ENCODE measurements at regions not wholly inside any gene's neighbourhood (a gene's known extent, or its start where the extent isn't known, plus 50 kb on each side); places are given as distances from the start of the nearest gene placed in this dataset.

DNA sequence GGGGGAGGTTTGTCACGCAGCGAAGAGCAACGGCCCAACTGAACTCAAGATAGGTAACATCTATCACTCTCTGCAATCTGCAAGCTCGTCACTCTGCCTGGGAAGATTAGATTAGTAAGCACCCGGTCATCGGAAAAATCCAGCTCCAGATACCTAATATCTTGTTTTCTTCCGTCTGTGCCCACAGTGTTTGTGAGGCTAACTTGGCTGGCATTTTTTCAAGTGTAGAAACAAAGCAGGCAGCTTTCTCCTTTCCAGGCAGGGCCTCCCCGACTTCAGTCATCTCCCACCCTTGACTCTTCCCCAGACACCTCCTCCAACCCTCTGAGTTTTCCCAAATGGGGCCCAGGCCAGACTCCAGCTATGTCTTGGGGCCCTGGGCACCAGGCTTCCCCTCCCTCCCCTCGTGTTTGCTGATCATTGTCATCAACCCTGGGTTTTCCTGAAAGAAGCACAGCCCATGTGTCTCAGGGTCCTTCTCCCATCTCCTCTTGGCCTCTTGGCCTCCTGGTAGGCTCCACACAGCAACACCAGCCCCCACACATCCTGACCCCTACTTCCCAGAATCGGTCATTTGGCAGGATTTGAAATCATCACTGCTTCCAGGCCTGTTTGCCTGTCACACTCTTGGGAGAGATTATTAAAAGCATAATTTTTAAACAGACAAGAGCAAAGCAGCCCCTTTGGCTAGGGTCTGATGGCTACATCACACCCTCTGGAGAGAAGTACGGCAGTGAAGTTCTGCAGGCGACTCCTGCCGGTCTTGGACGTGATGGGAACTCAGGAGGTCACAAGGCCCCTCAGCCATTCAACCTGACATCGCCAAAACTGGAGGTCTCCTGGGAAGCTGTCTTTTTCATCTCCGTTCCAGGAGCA is 144.9 kb upstream of the ID2 start:
- peaks cover 2% of the 10 kb centered on the region; the same call in 1 of the 2 replicates for H3F3A ChIP-seq (ENCODE audit: low read depth)
- no peaks in the 10 kb centered on the region for H4K20me1 ChIP-seq (ENCODE audit: insufficient read depth, low read length, poor library complexity, severe bottlenecking)
- TF ChIP-seq EZH2phosphoT487 (IDR thresholded peaks at IDR 0.05; ENCODE audit: borderline replicate concordance) (no peak), CTCF (conservative IDR thresholded peaks at IDR 0.05; ENCODE audit: low read length) (no peak)
- H3K9me2 ChIP-seq (replicated peaks; ENCODE audit: low read depth, low read length): no peaks in the 10 kb centered on the region
- no peak overlapping the region for H2AFZ ChIP-seq (ENCODE audit: low read length)
- peak overlapping the region; percentile 95 for H3K9ac ChIP-seq (ENCODE audit: low read depth, low read length, poor library complexity, severe bottlenecking)
- no peak overlapping the region for H3K4me3 ChIP-seq (ENCODE audit: low read length, poor library complexity, severe bottlenecking)
- H3K4me2 ChIP-seq (ENCODE audit: low read depth, low read length, poor library complexity, severe bottlenecking): no peak overlapping the region
- H3K4me1 ChIP-seq (ENCODE audit: insufficient read depth, low read length, poor library complexity, severe bottlenecking): peaks cover 82% of the 10 kb centered on the region
- peaks cover 4% of the 10 kb centered on the region for H3K9me3 ChIP-seq (ENCODE audit: insufficient read depth, low read depth, low read length)
- H3K79me2 ChIP-seq (ENCODE audit: insufficient read depth, low read length): peaks cover 11% of the 10 kb centered on the region; the same call in 1 of the 2 replicates
- no peaks in the 10 kb centered on the region for H3K27me3 ChIP-seq (ENCODE audit: insufficient read depth, low read length, poor library complexity, severe bottlenecking)
- H3K36me3 ChIP-seq (ENCODE audit: insufficient read depth, low read length): no peaks in the 10 kb centered on the region

DNA sequence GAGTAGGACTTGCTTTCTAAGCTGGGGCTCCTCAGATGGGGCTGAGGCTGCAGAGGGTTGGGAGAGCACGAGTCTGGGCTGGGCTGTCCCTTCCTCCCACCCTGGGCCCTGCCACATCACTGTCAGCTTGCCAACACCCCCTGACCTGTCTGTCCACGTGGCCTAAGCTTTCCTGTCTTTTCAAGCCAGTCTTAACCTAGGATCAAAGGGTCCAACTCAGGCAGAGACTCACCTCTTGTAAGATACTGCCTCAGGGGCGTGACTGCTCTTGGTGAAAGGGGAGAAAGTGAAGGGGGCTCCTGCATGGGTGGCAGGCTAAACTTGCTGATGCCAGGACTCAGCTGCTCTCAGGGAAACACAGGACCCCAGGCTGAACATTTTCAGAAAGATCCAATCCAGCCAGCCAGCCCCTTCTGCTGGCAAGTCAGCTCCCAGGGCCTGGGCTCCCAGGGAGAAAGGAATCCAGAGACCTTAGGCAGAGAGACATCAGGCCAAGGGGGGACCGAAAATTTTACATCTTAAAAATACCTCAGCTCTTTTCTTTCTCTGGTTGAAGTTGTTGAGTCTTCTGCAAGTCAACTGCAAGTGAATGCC is 144.2 kb upstream of the ID2 start:
- TF ChIP-seq EZH2phosphoT487 (IDR thresholded peaks at IDR 0.05; ENCODE audit: borderline replicate concordance): no peak
- Histone ChIP-seq H3F3A (ENCODE audit: low read depth) (peaks cover 8% of the 10 kb centered on the region), H3K79me2 (ENCODE audit: insufficient read depth, low read length) (peaks cover 11% of the 10 kb centered on the region; the same call in 1 of the 2 replicates), H3K4me3 (ENCODE audit: low read length, poor library complexity, severe bottlenecking) (no peak overlapping the region), H4K20me1 (ENCODE audit: insufficient read depth, low read length, poor library complexity, severe bottlenecking) (no peaks in the 10 kb centered on the region), H3K4me2 (ENCODE audit: low read depth, low read length, poor library complexity, severe bottlenecking) (no peak overlapping the region), H3K27me3 (ENCODE audit: insufficient read depth, low read length, poor library complexity, severe bottlenecking) (no peaks in the 10 kb centered on the region), H3K9me2 (replicated peaks; ENCODE audit: low read depth, low read length) (no peaks in the 10 kb centered on the region), H3K9me3 (ENCODE audit: insufficient read depth, low read depth, low read length) (no peaks in the 10 kb centered on the region), H3K36me3 (ENCODE audit: insufficient read depth, low read length) (no peaks in the 10 kb centered on the region), H2AFZ (ENCODE audit: low read length) (no peak overlapping the region), H3K4me1 (ENCODE audit: insufficient read depth, low read length, poor library complexity, severe bottlenecking) (peaks cover 89% of the 10 kb centered on the region), H3K9ac (ENCODE audit: low read depth, low read length, poor library complexity, severe bottlenecking) (peak overlapping the region; percentile 95)

GRCh38 chr2:8538531-8538930 is 143.3 kb upstream of the ID2 start:
- no peak overlapping the region for H3K4me3 ChIP-seq (ENCODE audit: low read length, poor library complexity, severe bottlenecking)
- no peaks in the 10 kb centered on the region for H3K36me3 ChIP-seq (ENCODE audit: insufficient read depth, low read length)
- peaks cover 16% of the 10 kb centered on the region for H3F3A ChIP-seq (ENCODE audit: low read depth)
- H3K27me3 ChIP-seq (ENCODE audit: insufficient read depth, low read length, poor library complexity, severe bottlenecking): no peaks in the 10 kb centered on the region
- H3K9me2 ChIP-seq (replicated peaks; ENCODE audit: low read depth, low read length): no peaks in the 10 kb centered on the region
- H3K4me2 ChIP-seq (ENCODE audit: low read depth, low read length, poor library complexity, severe bottlenecking): no peak overlapping the region
- H4K20me1 ChIP-seq (ENCODE audit: insufficient read depth, low read length, poor library complexity, severe bottlenecking): no peaks in the 10 kb centered on the region
- peaks cover 97% of the 10 kb centered on the region for H3K4me1 ChIP-seq (ENCODE audit: insufficient read depth, low read length, poor library complexity, severe bottlenecking)
- TF ChIP-seq EZH2phosphoT487 (IDR thresholded peaks at IDR 0.05; ENCODE audit: borderline replicate concordance) (no peak), CTCF (conservative IDR thresholded peaks at IDR 0.05; ENCODE audit: low read length) (no peak)
- H3K79me2 ChIP-seq (ENCODE audit: insufficient read depth, low read length): peaks cover 11% of the 10 kb centered on the region; the same call in 1 of the 2 replicates
- H2AFZ ChIP-seq (ENCODE audit: low read length): no peak overlapping the region
- H3K9ac ChIP-seq (ENCODE audit: low read depth, low read length, poor library complexity, severe bottlenecking): peak overlapping the region; percentile 95
- no peaks in the 10 kb centered on the region for H3K9me3 ChIP-seq (ENCODE audit: insufficient read depth, low read depth, low read length)

All from Loucy (cell line).